IPS-NIHi7 (cell line): ENCODE measurements at regions not wholly inside any gene's neighbourhood (a gene's known extent, or its start where the extent isn't known, plus 50 kb on each side); places are given as distances from the start of the nearest gene placed in this dataset.
"Not testable (repeated sequence)": the region's sequence is repeated elsewhere in the genome, so short reads cannot be mapped to it uniquely, and the experiment has no call there.

Experiments used
- DNase-seq: peaks from one replicate; pipeline ENCODE4 v3.0.0; 2012; ENCODE audit warnings: mixed read lengths; ENCODE audit errors: extremely low spot score

DNA sequence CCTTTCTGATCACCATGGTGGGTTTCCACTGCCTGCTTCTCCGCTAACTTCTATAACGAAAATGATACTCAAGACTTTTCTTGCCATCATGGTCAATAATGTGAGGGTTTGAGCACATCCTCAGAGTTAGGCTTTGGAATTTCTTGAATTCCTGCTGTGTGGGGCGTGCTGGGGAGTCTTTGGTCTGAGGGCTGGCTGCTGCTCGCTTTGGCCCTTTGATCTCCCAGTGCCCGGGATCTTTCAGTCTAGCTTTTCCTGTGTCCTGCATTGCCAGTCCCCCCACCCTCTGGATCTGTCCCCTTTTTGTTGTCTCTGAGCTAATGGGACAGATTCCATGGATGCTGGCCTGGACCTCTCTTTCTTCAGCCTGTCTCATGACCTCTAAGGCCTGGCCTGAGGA is 182.6 kb downstream of the NPIPA7 start:
- DNase-seq: not testable (repeated sequence)

DNA sequence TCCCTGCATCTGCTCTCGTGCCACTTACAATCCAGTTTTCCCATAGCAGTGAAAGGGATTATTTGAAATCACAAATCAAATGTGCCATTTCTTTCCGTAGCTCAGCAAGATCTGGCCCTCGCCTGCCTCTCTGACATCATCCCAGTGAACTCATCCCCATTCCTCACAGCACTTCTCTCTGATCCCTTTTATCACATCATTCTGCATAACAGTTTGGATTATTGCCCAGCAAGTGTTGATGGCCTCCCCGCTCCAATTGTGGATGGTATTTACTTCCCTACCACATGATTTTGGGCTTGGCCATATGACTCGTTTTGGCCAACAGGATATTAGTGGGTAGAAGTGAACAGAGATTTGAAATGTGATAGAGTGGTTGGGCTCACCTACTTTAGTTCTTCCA is 185.0 kb downstream of the NPIPA7 start:
- not testable (repeated sequence) for DNase-seq

DNA sequence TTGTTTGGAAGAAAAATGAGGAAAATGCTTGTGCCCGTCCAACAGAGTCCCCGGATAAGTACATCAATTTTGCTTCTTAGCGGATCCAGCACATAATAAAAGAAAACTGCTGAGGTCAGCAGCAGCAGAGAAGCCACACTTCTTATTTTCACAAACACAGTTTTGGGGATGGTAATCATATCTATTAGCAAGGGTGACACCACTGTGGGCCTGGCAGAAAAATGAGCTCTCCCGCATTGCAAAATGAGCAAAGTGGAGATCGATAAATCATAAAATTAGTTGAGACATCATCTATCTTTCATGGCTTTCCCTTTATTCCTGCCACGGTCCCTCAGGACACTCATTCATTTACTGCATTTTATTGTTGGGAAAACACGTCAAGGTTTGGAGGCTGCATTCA is 186.4 kb downstream of the NPIPA7 start:
- not testable (repeated sequence) for DNase-seq

DNA sequence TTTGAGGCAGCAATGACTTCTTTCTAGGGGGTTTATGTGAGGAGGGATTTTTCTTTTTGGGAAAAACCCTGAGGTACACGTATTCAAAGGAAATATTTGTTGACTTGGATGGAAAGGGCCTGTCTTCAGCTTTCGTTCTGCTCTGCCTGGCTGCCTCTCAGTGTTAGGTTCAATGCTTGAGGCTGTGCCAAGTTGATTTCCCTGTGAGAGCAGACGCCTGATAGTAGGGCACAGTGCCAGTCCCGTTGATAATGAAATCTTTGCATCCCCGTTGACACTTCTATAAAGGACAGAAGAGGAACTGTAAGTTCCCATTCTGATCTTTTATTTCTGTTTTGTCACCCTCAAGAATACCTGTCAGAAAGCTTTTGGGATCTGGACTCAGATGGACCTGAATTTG is 191.1 kb downstream of the NPIPA7 start:
- not testable (repeated sequence) for DNase-seq

DNA sequence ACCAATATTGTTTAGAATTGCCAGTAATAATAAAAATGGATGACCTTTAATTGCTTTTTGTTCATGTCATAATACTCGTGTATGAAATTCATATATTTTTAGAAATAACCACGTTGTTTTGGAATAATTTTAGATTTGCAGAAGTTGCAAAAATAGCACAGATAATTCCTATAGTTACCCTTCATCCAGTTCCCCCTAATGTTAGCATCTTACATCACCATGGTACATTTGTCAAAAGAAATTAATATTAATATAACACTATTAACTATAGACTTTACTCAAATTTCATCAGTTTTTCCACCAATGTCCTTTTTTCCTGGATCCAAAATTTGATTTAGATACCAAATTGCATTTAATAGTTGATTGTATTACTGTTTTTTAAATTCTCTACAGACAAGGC is 191.9 kb downstream of the NPIPA7 start:
- DNase-seq: not testable (repeated sequence)

DNA sequence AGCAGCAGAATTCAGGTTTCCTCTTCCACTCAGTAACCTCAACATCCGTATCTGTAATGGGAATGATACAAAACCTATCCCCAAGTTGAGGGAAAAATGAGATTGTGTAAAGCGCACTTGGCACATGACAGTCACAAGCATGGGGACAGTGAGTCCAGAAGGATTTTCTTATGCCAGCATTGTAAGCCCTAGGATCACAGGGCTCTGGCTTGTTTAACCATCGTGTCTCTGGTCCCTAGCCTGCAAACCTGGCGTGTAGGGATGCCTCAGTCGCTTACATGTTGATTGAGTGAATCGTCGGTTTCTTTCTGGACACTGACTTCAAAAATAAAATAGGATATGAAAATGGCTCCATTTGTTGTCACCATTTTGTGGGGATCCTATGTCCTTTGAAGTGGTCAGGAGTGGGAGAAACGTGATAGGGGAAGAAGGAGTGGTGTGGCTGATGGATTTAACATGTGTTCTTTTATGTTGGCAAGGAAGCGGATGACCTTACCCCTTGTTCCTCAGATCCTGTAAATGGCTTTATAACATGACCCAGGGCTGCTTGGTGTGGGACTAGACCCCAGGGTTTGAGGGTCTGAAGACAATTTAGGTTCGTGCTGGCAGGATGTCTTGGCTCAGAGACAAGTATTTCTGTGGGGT is 193.3 kb downstream of the NPIPA7 start:
- not testable (repeated sequence) for DNase-seq

DNA sequence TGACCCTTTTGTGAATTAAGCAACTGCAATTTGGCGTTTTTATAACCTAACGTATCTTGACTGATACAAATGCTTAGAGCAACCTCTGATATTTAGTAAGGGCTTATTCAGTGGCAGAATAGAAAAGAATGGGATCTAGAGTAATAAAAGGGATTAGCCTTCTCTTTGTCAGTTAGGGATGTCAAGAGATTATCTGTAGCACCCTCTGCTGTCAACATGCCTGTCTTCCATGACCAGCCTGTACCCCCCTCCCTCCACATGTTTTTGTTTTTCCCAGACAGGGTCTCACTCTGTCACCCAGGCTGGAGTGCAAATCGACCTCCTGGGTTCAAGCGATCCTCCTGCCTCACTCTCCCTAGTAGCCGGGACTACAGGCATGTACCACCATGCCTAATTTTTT is 198.1 kb downstream of the NPIPA7 start:
- peak; percentile 8 for DNase-seq

DNA sequence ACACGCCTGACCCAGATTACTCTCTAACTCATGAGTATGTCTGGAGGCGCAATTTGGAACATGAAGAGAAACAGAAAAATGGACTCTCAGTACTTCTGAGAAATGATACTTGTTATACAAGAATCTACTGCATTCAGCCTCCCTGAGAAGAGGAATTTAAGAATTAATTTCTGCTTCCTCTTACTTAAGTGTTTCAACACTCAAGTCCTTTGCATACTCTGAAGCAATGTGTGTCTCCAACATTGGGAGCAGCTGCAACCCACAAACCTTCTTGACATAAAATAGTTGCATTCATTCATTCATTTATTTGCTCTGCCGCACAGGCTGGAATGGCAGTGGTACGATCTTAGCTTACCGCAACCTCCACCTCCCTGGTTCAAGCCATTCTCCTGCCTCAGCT is 199.8 kb downstream of the NPIPA7 start:
- DNase-seq: no peak

DNA sequence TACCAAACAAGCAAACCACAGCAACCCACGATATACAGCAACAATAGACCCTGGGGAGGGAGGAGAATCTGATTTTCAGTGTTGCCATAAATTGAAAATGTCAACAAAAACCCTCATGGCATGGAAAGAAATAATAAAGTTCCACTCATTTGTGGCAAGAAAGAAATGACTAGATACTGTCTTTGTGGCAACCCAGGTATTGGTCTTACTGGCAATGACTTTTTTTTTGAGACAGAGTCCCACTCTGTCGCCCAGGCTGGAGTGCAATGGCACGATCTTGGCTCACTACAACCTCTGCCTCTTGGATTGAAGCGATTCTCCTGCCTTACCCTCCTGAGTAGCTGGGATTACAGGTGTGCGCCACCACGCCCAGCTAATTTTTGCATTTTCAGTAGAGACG is 204.0 kb downstream of the NPIPA7 start:
- DNase-seq: not testable (repeated sequence)

DNA sequence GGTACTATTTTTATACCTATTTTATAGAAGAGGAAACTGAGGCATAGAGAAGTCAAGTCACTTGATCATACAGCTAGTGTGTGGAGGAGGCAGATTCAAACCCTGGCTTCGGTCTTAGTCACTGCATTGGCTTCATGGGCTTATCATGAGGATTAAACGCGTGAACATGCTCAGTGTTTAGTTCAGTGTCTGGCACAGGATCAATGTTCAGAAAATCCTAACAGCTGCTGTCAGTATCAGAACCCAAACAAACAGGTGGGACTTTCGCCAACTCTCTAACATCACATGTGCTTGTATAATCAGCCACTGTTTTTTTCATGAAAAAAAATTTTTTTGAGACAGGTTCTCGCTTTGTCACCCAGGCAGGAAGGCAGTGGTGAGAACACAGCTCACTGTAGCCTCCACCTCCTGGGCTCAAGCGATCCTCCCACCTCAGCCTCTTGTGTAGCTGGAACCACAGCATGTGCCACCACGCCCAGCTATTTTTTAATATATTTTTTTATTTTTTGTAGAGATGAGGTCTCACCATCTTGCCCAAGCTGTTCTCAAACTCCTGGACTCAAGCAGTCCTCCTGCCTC is 207.2 kb downstream of the NPIPA7 start:
- DNase-seq: not testable (repeated sequence)

DNA sequence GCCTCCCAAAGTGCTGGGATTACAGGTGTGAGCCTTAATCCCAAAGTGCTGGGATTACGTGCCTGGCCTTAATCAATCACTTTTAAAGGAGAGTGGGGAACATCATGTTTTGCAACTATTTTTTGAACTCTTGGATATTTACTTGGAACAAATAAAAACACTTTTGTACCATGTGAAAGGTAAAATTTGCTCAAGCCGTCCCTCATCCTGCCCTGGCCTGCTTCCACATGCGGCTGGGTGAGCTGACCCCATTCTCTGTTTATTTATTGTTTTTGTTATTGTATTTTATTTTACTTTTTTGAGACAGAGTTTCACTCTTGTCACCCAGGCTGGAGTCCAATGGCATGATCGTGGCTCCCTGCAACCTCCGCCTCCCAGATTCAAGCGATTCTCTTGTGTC is 208.0 kb downstream of the NPIPA7 start:
- not testable (repeated sequence) for DNase-seq

DNA sequence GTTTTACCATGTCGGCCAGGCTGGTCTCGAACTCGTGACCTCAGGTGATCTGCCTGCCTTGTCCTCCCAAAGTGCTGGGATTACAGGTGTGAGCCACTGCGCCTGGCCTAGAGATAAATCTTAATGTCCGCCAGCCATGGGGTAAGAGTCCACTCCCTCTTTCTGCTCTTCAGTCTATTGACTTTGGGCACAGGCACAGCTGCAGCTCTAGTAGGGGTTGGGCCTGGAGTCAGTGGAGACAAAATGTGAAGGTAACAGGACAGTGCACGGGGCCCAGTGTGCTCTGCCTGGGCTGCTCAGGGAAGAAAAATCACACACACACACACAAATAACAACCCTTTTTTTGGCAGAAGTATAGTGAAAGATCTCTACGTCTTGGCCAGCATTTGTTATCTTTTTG is 209.5 kb downstream of the NPIPA7 start:
- DNase-seq: not testable (repeated sequence)

DNA sequence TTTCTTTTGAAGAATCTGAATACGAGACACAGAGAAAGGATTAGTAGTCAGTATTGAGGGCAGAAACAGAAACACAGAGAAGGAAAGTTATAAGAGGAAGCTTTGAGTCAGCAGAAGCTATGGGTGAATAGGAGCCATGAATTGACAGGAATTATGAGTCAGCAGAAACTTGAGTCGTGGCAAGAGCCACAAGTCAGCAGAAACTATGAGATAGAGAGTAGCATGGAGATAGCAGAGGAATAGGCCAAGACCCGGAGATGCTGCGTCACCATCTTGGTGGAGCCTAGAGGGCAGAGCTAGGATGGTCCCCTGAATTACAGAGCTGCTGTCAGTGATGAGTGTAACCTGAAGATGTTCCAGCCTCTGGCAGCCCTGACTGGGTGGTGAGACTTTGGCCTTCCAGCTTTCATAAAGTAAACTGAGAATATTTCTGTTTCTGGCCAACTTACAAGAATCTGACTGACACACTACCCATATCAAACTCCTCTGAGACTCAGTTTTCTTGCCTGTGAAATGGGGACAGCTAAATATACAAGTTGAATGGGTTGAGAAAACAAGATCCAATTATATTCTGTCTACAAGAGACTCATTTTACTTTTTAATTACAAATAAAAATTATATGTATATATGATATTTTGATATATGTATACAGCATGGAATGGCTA is 211.8 kb downstream of the NPIPA7 start:
- DNase-seq: not testable (repeated sequence)

DNA sequence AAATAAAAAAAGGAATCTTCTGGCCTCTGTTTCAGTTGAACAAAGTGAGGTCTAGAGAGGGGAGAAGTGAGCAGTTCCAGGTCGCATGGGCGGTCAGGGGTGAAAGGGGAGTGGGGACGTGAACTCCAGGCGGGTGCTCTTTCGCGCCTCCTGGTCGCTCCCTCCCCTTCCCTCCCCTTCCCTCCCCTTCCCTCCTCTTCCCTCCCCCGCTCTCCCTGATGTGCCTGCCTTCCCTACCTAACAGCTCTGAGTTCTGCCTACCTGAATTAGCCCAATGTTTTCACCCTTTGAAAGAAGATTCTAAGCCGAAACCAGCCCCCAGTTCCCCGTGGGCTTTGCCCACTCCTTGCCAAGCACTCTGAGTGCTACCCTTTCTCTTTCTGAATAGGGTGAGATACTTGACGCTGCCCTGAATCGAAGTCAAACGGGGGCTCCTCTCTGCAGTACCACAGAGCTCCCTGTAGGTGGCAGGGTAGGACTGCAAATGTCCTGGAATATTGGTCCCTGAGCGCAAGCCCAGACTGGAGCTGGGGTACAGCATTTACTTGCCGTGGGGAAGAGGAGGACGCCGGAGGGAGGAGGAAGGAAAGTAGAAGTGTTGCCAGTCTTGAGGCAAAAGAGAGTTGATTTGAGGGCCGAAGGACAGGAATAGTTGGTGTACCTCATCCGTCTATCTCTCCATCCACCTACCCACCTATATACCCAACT is 214.4 kb downstream of the NPIPA7 start:
- DNase-seq: not testable (repeated sequence)

DNA sequence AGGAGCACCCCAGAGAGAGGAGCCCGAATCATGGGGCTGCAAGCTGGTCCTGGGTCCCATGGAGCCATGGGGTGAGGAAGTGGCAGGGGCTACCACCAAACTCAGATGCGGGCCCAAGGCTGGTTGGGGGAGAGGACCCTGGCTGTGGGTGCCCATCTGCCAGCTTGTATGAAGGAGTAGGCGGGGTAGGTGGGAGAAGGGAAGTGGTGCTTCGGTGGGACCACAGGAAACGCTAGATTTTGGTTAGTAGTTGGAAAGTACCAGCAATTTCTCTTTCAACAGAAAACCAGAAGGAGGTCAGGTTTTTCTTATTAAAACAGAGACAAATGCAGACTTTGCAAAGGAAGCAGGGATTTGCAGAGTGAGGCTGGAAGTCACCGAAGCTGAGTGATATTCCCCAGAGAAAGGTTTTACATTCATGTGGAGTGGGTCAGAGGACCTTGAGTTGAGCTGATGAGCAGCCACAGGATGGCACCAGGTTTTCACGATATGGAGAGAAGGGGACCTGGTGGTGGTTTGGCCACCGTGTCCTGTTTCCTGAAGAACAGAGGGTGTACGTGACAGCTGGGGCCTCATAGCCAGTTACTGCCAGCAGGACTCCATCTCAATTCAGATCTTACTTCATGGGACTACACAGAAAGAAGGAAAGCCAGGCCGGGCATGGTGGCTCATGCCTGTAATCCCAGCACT is 216.2 kb downstream of the NPIPA7 start:
- not testable (repeated sequence) for DNase-seq

DNA sequence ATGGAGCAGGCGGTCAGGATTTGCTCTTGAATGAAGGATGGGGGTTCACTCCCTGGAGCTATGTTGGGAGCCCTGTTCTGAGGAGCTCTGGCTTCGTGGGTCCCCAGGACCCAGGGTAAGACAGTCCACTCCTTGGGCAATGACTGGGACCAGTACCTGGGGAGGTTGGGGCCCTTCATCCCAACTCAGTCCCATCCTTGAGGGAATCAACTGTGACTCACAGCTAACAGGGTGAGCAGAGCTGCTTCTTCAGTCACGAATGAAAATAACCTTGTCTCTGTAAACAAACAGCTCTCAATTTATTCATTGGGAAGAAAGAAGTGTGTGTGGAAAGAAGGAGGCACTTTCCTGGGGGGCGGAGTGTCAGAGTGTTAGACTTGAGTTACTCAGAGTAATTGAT is 222.3 kb downstream of the NPIPA7 start:
- not testable (repeated sequence) for DNase-seq

DNA sequence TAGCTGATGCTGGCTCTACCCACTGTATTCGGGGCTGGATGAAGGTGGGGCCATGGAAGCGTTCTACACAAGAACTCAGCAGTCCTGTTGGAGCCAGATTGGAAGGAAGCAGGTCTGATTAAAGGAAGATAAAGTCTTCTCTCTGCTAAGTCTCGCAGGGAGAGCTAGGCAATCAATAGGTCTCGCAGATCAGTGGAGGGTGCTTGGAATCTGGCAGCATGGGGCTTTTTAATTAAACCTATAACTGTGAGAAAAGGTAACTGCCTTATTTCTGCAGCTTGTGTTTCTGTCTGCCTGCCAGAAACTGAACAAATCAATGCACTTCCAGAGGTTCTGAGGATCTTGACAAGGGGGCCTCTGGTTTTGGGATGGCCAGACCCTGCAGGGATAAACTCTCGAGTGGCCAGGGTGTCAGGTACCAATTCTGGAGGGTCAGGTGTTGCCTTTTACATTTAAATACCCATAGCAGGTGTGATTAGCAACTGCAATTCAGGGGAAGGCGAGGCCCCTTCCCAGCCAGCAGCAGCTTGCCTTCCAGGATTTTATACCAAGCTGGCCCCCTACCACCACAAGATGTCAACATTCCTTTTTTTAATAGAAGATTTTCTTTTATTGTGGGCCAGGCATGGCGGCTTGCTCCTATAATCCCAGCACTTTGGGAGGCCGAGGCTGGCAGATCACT is 228.6 kb downstream of the NPIPA7 start:
- DNase-seq: peak; percentile 2

DNA sequence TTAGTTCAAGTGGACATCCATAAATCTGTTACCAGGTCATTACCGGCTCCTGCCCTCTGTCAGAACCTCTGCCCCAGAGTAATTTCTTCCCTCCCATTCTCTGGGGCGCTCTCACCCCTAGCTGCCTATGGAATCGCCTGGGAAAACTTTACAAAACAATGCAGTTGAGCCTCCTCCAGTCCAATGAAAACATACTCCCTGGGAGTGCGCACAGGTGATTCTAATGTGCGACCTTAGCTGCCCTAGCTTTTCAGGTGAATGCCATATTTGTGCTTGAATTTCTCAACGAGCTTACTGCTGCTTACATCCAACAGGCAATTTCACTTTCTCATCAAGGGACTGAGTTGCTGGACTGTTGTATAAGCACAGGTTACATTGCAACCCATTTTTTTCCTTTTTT is 230.7 kb downstream of the NPIPA7 start:
- DNase-seq: not testable (repeated sequence)

DNA sequence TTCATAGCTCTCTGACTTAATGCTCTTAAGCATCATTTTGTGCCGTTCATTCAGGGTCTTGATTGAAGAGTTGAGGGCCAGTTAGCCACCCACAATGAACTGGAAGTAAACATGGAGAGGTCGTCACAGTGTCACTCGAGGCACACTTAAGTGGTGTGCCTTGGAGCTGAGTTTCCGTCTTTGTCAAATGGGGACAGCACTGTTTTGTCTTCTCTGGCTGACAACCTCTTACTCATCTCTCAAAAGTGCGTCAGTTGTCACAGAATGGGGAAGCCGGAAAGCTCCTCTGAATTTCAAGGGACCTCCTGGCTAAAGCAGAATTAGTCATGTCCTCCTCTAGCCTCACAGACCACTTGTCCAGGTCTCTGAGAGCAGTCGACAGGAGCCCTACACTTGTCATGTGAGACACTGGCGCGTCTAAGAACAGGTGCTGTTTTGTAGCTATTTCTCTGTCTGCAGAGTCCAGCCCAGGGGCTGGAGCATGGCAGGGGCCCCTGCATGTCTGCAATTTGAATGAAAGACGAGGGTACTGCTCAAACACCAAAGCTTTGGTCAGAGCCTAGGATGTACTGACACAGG is 231.5 kb downstream of the NPIPA7 start:
- not testable (repeated sequence) for DNase-seq

DNA sequence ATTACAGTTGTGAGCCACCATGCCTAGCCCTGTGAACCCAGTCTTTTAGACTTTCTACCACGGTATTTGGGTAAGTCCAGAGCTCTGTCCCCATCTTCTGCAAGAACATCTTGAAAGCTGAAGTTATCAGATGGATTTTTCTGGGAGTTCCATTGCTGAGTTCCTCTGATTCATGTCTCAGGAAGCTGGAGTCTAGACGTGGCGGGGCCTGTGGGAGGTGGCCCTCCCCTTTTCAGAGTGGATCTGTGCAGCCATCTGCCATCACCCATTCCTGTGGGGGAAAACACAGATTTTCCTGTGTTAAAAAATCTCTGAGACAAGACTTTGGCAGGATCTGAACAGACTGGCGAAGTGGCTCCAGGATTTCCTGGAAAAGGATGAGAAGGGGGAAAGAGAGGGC is 234.3 kb downstream of the NPIPA7 start:
- DNase-seq: not testable (repeated sequence)

DNA sequence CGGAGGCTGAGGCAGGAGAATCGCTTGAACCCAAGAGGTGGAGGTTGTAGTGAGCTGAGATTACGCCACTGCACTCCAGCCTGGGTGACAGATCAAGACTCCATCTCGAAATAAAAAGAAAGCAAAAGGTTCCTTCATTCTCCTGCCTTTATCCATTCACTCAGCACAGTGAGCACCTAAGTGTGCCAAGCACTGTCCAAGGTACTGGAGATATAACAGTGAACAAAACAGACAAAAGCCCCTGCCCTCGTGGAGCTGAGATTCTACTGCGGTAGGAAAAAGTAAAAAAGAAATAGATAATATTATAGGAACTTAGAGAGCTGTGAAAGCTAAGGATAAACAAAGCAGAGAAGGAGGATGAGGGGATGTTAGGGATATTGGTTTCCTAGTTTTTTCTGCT is 235.5 kb downstream of the NPIPA7 start:
- not testable (repeated sequence) for DNase-seq
